IMR-90 (cell line): ENCODE measurements at regions not wholly inside any gene's neighbourhood (a gene's known extent, or its start where the extent isn't known, plus 50 kb on each side); places are given as distances from the start of the nearest gene placed in this dataset.
A peak's percentile ranks its signal among the peaks of the same experiment; 100 is the strongest.

Source experiments
- ATAC-seq: fragments of 200-7000 bp; cut with Tn5 transposase; 2 replicates; pipeline ENCODE4 v1.9.1; 2020; ENCODE audit warnings: low read depth, mild to moderate bottlenecking, moderate library complexity
- BruUV-seq: library from RNA; stranded (reverse); fragments of 400-500 nt; replicated peaks from 2 replicates; lab custom pipeline; 2021; lab: Mats Ljungman, UMichigan
- CTCF ChIA-PET: fragments of 300-600 bp; formaldehyde crosslinking; extraction: SDS; loops from one replicate; lab custom pipeline; 2021; ENCODE audit warnings: antibody characterized with exemption; lab: Yijun Ruan, JAX
- POLR2A ChIA-PET: fragments of 300-600 bp; sonication (Branson Sonifier 250); formaldehyde crosslinking; loops from one replicate; lab custom pipeline; 2022; ENCODE audit warnings: antibody characterized with exemption; ENCODE audit not compliant: unreplicated experiment; lab: Charles Lee
- DNase-seq: peaks from one replicate; pipeline ENCODE4 v3.0.0; 2013
- H2AFZ ChIP-seq: replicated peaks from 2 replicates; pipeline ENCODE3; 2013; ENCODE audit warnings: low read length, mild to moderate bottlenecking; ENCODE audit not compliant: poor library complexity
- H2AK5ac ChIP-seq: 2 replicates; pipeline ENCODE4 v1.6.1; 2013; ENCODE audit warnings: low read depth, low read length, inconsistent platforms
- H2AK9ac ChIP-seq: replicated peaks from 2 replicates; pipeline ENCODE3; 2013; ENCODE audit warnings: mild to moderate bottlenecking, low read depth, low read length, moderate library complexity; ENCODE audit not compliant: poor library complexity
- H2BK120ac ChIP-seq: 2 replicates; pipeline ENCODE4 v1.6.1; 2013; ENCODE audit warnings: low read depth, low read length, inconsistent platforms
- H2BK15ac ChIP-seq: 3 replicates; pipeline ENCODE4 v1.6.1; 2013; ENCODE audit warnings: low read depth, low read length, inconsistent platforms
- H2BK20ac ChIP-seq: 2 replicates; pipeline ENCODE4 v1.6.1; 2013; ENCODE audit warnings: low read depth, mild to moderate bottlenecking, inconsistent platforms, low read length, moderate library complexity
- H2BK5ac ChIP-seq: 2 replicates; pipeline ENCODE4 v1.6.1; 2013; ENCODE audit warnings: mild to moderate bottlenecking, low read depth, low read length, inconsistent platforms; ENCODE audit not compliant: poor library complexity, severe bottlenecking
- H3K14ac ChIP-seq: replicated peaks from 2 replicates; pipeline ENCODE4 v1.6.1; 2013; ENCODE audit warnings: low read depth, low read length, inconsistent platforms
- H3K18ac ChIP-seq: 2 replicates; pipeline ENCODE4 v1.6.1; 2013; ENCODE audit warnings: low read depth, low read length, control low read depth
- H3K23ac ChIP-seq: 2 replicates; pipeline ENCODE4 v1.6.1; 2013; ENCODE audit warnings: low read depth, low read length, inconsistent platforms
- H3K27ac ChIP-seq: 2 replicates; pipeline ENCODE4 v1.5.1; 2013; ENCODE audit warnings: mild to moderate bottlenecking, control low read depth, low read length; ENCODE audit not compliant: insufficient read depth
- H3K27me3 ChIP-seq: 2 replicates; pipeline ENCODE4 v1.6.1; 2013; ENCODE audit warnings: low read length; ENCODE audit not compliant: control insufficient read depth, insufficient read depth
- H3K36me3 ChIP-seq: 2 replicates; pipeline ENCODE4 v1.6.1; 2013; ENCODE audit warnings: low read length, mixed read lengths; ENCODE audit not compliant: control insufficient read depth, insufficient read depth
- H3K4ac ChIP-seq: 2 replicates; pipeline ENCODE4 v1.6.1; 2013; ENCODE audit warnings: low read depth, low read length, inconsistent platforms
- H3K4me1 ChIP-seq: 2 replicates; pipeline ENCODE4 v1.6.1; 2013; ENCODE audit warnings: low read length, mixed read lengths; ENCODE audit not compliant: control insufficient read depth, insufficient read depth
- H3K4me2 ChIP-seq: 2 replicates; pipeline ENCODE4 v1.6.1; 2013; ENCODE audit warnings: low read depth, mild to moderate bottlenecking, control low read depth, low read length, moderate library complexity
- H3K4me3 ChIP-seq: 2 replicates; pipeline ENCODE4 v1.5.1; 2013; ENCODE audit warnings: low read depth, mild to moderate bottlenecking, control low read depth, low read length, moderate library complexity; ENCODE audit not compliant: insufficient read depth
- H3K56ac ChIP-seq: 2 replicates; pipeline ENCODE4 v1.6.1; 2013; ENCODE audit warnings: low read length, inconsistent platforms; ENCODE audit not compliant: insufficient read depth; ENCODE audit errors: extremely low read depth
- H3K79me1 ChIP-seq, 2 experiments: 2 replicates each; pipeline ENCODE4 v1.6.1; 2013; ENCODE audit warnings: low read length in 2 of 2, inconsistent platforms in 1 of 2, low read depth in 1 of 2
- H3K9ac ChIP-seq: 2 replicates; pipeline ENCODE4 v1.6.1; 2013; ENCODE audit warnings: low read depth, low read length, control low read depth
- H3K9me1 ChIP-seq: 2 replicates; pipeline ENCODE4 v1.6.1; 2013; ENCODE audit warnings: low read length, inconsistent platforms; ENCODE audit not compliant: insufficient read depth
- H3K9me3 ChIP-seq: 2 replicates; pipeline ENCODE4 v1.6.1; 2013; ENCODE audit warnings: low read length; ENCODE audit not compliant: control insufficient read depth, insufficient read depth
- H4K20me1 ChIP-seq: 2 replicates; pipeline ENCODE4 v1.6.1; 2013; ENCODE audit warnings: low read length, inconsistent platforms; ENCODE audit not compliant: insufficient read depth
- H4K5ac ChIP-seq: 2 replicates; pipeline ENCODE4 v1.6.1; 2013; ENCODE audit warnings: mild to moderate bottlenecking, low read depth, low read length, control low read depth
- H4K8ac ChIP-seq, 2 experiments: 2 replicates each; pipeline ENCODE4 v1.6.1; 2013; ENCODE audit warnings: low read depth in 2 of 2, low read length in 2 of 2, control low read depth in 1 of 2, inconsistent platforms in 1 of 2
- H4K91ac ChIP-seq: 2 replicates; pipeline ENCODE4 v1.6.1; 2013; ENCODE audit warnings: low read depth, low read length, inconsistent platforms; ENCODE audit not compliant: insufficient read depth
- NFE2L2 ChIP-seq: fragments of 150-350 bp; IDR thresholded peaks from 2 replicates; pipeline ENCODE4 v1.6.1; 2016; ENCODE audit warnings: low read depth, mild to moderate bottlenecking, low read length
- RCOR1 ChIP-seq: IDR thresholded peaks from 2 replicates; pipeline ENCODE4 v1.6.1; 2012; ENCODE audit warnings: mild to moderate bottlenecking, low read length, improper control_type of control experiment; ENCODE audit not compliant: insufficient replicate concordance
- dilution Hi-C: fragments of 300-500 bp; cut with HindIII; formaldehyde crosslinking; loops from one replicate; pipeline ENCODE4 v1.14.3; 2018; ENCODE audit warnings: low sequenced_read_pairs; ENCODE audit not compliant: unreplicated experiment
- in situ Hi-C: fragments of 300-500 bp; cut with MboI; formaldehyde crosslinking; loops from 3 replicates; pipeline ENCODE4 v1.14.3; 2019; ENCODE audit warnings: low sequenced_read_pairs, inconsistent platforms, mixed read lengths
- intact Hi-C: fragments of 100-400 bp; cut with micrococcal nuclease; formaldehyde crosslinking; loops from 2 replicates; pipeline ENCODE4 v1.10.0; 2022
- TF ChIP-seq, protein P1 (sequence below): fragments of 150-350 bp; IDR thresholded peaks from 2 replicates; pipeline ENCODE4 v1.6.1; 2016; ENCODE audit warnings: low read depth, mild to moderate bottlenecking, low read length, moderate library complexity, borderline replicate concordance
- TF ChIP-seq, protein P2 (sequence below): conservative IDR thresholded peaks from 2 replicates; pipeline ENCODE4 v1.5.1; 2012; ENCODE audit warnings: mild to moderate bottlenecking, low read depth, low read length, improper control_type of control experiment

DNA sequence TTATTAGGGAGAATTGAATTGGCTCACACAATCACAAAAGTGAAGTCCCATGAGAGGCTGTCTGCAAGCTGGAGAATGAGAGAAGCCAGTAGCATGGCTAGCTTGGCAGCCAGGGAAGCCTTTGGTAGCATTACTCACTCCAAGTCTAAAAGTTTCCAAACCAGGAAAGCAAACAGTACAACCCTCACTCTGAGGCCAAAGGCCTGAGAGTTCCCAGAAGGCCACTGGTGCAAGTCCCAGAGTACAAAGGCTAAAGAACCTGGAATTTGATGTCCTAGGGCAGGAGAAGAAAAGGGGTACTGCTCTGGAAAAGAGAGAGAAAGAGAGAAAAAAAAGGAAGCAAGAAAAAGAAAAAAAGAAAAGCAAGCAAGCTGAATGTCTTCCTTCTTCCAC is 318.2 kb downstream of the RND3 start:
- dilution Hi-C loops = no loop called here
- no peaks in the 10 kb centered on the region for H3K36me3 ChIP-seq
- ATAC-seq = peak; percentile 60
- H3K4me1 ChIP-seq = peaks cover 5% of the 10 kb centered on the region; the same call in 1 of the 2 replicates
- H3K4ac ChIP-seq = no peak overlapping the region
- no peak overlapping the region for H3K14ac ChIP-seq
- peak overlapping the region; percentile 30; the same call in 1 of the 3 replicates for H2BK15ac ChIP-seq
- no peak overlapping the region for H3K9ac ChIP-seq
- no peak overlapping the region for H3K56ac ChIP-seq
- TF ChIP-seq, protein P1, sequence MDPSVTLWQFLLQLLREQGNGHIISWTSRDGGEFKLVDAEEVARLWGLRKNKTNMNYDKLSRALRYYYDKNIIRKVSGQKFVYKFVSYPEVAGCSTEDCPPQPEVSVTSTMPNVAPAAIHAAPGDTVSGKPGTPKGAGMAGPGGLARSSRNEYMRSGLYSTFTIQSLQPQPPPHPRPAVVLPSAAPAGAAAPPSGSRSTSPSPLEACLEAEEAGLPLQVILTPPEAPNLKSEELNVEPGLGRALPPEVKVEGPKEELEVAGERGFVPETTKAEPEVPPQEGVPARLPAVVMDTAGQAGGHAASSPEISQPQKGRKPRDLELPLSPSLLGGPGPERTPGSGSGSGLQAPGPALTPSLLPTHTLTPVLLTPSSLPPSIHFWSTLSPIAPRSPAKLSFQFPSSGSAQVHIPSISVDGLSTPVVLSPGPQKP = no peak
- no peak for TF ChIP-seq RCOR1
- TF ChIP-seq, protein P2, sequence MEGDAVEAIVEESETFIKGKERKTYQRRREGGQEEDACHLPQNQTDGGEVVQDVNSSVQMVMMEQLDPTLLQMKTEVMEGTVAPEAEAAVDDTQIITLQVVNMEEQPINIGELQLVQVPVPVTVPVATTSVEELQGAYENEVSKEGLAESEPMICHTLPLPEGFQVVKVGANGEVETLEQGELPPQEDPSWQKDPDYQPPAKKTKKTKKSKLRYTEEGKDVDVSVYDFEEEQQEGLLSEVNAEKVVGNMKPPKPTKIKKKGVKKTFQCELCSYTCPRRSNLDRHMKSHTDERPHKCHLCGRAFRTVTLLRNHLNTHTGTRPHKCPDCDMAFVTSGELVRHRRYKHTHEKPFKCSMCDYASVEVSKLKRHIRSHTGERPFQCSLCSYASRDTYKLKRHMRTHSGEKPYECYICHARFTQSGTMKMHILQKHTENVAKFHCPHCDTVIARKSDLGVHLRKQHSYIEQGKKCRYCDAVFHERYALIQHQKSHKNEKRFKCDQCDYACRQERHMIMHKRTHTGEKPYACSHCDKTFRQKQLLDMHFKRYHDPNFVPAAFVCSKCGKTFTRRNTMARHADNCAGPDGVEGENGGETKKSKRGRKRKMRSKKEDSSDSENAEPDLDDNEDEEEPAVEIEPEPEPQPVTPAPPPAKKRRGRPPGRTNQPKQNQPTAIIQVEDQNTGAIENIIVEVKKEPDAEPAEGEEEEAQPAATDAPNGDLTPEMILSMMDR = no peak
- TF ChIP-seq NFE2L2 = no peak
- no peaks in the 10 kb centered on the region for H3K79me1 ChIP-seq
- CTCF ChIA-PET = no interaction called here
- no peaks in the 10 kb centered on the region for H4K20me1 ChIP-seq
- peak overlapping the region; percentile 32; the same call in 1 of the 2 replicates for H2BK120ac ChIP-seq
- no peak overlapping the region for H2AFZ ChIP-seq
- H3K27me3 ChIP-seq = no peaks in the 10 kb centered on the region
- H2AK5ac ChIP-seq = 0 out of 2 replicates have a peak overlapping the region, but pooled peaks have one; percentile 40
- no peak overlapping the region for H4K8ac ChIP-seq
- 0 out of 2 replicates have a peak overlapping the region, but pooled peaks have one; percentile 63 for H4K5ac ChIP-seq
- H3K9me1 ChIP-seq = no peaks in the 10 kb centered on the region
- no peak overlapping the region for H3K27ac ChIP-seq
- intact Hi-C loops = no loop called here
- H4K91ac ChIP-seq = no peak overlapping the region
- POLR2A ChIA-PET = no interaction called here
- no peak overlapping the region for H3K23ac ChIP-seq
- BruUV-seq = no TSS peak
- H3K4me2 ChIP-seq = no peak overlapping the region
- H2AK9ac ChIP-seq = no peak overlapping the region
- DNase-seq = peak; percentile 54
- no peaks in the 10 kb centered on the region for H3K9me3 ChIP-seq
- H3K4me3 ChIP-seq = no peak overlapping the region
- H2BK5ac ChIP-seq = peak overlapping the region; percentile 13
- H2BK20ac ChIP-seq = no peak overlapping the region
- in situ Hi-C loops = no loop called here
- H3K18ac ChIP-seq = peak overlapping the region; percentile 92; the same call in 1 of the 2 replicates
